HG02588 (cell line): ENCODE measurements at regions not wholly inside any gene's neighbourhood (a gene's known extent, or its start where the extent isn't known, plus 50 kb on each side); places are given as distances from the start of the nearest gene placed in this dataset.
"Not testable (repeated sequence)": the region's sequence is repeated elsewhere in the genome, so short reads cannot be mapped to it uniquely, and the experiment has no call there.

ENCODE experiments used
- ATAC-seq: cut with Tn5 transposase; IDR thresholded peaks from one replicate; pipeline ENCODE4 v1.9.1; 2021; ENCODE audit warnings: mild to moderate bottlenecking, moderate library complexity; ENCODE audit not compliant: unreplicated experiment

GRCh38 chr6:54559136-54559535 lies 250.9 kb downstream of the TINAG start:
- ATAC-seq, result no peak

DNA sequence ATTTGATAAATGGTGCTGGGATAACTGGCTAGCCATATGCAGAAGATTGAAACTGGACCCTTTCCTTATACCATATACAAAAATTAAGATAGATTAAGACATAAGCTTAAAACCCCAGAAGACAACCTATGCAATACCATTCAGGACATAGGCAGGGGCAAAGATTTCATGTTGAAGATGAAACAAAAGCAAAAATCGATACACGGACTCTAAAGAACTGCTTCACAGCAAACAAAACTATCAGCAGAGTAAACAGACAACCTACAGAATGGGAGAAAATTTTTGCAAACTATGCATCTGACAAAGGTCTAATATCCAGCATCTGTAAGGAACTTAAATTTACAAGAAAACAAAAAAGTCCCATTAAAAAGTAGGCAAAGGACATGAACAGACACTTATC lies 255.9 kb downstream of the TINAG start:
- not testable (repeated sequence) for ATAC-seq

DNA sequence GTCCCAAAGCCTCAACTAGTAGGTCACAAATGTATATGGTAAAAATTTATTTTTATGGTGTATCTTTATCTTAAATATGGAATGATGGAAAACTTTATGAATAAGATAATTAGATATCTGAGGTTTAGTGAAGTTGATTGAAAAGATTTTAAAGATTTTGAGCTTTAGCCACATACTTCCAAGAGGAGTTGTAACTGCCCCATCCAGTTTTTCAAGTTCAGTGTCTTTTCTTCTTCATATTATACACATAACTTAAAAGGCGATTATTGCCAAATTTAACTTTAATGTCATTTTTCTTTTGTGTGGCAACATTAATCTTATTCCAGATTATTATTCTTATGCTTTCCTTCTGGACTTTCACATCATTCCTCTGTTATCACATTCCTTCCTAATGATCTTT lies 266.4 kb downstream of the TINAG start:
- no peak for ATAC-seq

GRCh38 chr6:54578261-54578660 lies 268.3 kb upstream of the FAM83B start:
- ATAC-seq, result no peak

GRCh38 chr6:54579011-54579410 lies 267.6 kb upstream of the FAM83B start:
- no peak for ATAC-seq

GRCh38 chr6:54586251-54586650 lies 260.3 kb upstream of the FAM83B start:
- ATAC-seq, result no peak

DNA sequence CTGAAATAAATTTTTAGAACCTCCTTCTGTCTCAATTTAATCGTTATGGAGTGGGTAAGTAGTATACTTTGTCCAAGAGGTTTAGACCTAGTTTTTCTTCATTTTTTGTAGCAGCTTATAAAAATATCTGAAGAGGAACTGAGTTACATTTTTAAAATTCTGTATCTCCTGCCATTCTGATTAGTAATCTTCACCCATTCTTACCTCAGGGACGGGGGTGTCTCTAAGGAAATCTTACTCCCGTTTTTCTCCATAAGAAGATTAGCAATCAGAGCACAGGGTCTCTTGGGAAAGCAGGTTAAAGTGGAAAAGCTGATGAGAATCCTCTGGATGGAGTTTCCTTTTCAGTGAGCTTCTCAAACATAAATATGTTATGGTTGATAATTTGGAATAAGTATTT lies 259.3 kb upstream of the FAM83B start:
- no peak for ATAC-seq

DNA sequence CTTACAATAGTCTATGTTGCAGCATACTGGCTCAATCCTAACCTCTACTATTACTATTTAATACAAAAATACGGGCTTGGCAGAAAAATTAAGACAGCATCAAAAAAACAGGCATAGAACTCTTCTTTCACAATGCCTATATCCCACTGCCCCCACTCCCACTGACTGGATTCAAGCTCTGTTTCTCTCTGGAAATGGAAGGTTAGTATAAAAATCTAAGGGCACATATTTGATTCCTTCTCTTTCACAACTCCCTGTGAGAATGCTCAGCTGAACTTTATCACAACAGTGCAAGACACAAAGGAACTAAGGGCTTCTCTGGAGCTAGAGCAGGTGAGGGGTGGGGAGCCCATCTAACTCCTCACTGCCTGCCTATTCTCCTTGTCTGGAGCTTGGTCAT lies 258.4 kb upstream of the FAM83B start:
- ATAC-seq, result no peak

- ATAC-seq, result no peak
Measured at GRCh38 chr6:54595844-54596243, 250.7 kb upstream of the FAM83B start.

DNA sequence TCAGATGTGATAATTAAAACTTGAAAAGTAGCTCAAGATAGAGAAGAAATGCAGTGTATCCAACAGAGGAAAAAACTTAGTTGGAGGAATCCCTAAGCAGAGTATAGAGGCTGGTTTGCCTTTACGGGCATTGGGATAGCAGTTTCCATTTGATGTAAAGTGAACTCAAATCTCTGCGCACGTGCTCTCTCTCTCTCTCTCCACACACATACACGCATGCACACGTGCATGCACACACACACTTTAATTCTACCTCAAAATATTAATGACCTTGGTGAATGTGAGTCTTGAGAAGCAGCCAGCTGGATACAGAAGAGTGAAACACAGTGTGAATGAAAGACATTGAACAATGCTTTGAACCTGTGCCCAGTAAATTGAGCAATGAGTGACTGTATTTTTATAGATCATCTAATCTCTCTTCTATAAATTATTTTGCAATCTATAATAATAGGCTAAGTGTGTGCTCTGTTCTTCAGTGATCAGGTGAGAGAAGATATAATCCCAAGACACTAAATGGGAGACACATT lies 247.7 kb upstream of the FAM83B start:
- no peak for ATAC-seq

DNA sequence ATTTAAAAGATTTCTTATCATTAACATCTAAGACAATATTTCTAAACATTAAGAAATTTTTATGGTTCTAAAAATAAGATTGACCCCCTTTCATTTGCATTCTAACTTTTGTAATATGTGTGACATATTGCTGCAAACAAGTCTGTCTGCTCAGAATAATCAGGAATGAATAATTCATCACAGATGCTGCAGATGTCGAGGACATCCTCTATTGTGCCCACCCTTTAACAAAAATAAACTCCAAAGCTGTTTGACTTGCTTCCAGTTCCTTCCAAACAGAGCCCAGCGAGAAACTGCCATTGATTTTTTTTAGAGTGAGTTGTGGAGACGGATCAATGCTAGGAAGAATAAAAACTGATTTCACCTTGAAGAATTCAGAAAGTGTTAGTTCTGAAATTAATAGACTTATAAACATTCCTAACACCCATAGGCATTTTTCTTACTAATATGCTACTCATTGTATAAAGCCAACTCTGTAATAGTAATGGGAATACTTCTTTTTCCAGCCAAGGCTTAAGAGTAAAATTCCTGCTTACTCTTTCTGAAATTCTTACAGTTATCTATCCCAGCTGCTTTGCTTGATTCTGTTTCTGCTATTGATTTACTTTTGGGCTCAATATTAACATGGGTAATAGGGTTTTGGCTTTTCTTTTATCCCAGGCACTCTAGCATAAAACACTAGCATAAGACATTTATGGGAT lies 244.8 kb upstream of the FAM83B start:
- no peak for ATAC-seq

GRCh38 chr6:54602591-54602990 lies 244.0 kb upstream of the FAM83B start:
- no peak for ATAC-seq

DNA sequence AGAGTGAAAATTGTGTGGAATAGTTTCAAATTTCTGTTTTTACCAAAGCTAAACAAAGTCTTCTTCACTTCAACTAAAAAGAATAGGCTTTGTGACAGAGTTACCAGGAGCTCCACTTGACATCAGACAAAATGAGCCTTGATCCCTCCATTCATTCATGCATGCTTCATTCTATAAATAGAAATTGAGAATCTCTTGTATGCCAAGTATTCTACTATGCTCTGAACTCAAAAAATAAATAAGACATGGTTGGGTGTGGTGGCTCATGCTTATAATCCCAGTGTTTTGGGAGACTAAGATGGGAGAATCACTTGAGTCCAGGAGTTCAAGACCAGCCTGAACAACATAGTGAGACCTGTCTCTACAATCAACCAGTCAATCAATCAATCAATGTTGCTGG lies 236.6 kb upstream of the FAM83B start:
- ATAC-seq, result no peak

- ATAC-seq, result no peak
Measured at GRCh38 chr6:54613596-54613995, 233.0 kb upstream of the FAM83B start.

- ATAC-seq, result no peak
Measured at GRCh38 chr6:54614499-54615195, 231.9 kb upstream of the FAM83B start.

- no peak for ATAC-seq
Measured at GRCh38 chr6:54617730-54618129, 228.8 kb upstream of the FAM83B start.

GRCh38 chr6:54618572-54618971 lies 228.0 kb upstream of the FAM83B start:
- ATAC-seq, result no peak

DNA sequence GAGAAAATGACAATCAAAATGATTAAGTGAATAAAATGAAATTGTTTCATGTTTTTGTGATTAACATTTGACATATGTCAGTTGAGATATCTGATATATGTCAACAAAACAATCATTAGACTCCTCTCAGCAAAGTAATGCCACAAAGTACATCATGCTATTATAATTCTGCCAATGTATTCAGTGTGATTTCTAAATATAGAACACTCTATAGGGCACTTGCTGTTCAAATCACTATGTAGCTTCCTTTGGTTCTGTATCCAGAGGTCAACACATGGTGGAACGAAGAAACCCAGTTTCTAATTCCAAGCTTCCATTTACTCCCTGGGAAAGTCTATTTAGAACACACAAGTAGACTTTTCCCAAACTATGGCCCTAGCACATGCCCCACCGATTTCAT lies 227.5 kb upstream of the FAM83B start:
- no peak for ATAC-seq

DNA sequence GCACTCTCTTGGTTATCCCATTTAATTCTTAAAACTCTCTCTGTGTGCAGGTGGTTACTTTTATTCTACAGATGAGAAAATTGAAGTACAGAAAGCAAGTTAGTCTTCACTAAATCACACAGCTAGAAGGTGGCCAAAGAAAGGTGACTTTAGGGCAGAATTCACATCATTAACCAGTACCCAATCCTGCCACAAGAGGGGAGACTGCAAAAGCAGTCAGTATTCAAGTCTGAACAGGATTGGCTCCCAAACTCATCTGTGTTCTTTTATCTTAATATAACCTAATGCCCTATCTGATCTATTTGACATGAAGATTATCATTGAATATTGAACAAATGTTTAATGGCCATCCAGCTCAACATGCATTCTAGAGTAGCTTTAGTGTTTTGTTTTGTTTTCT lies 225.3 kb upstream of the FAM83B start:
- no peak for ATAC-seq

- no peak for ATAC-seq
Measured at GRCh38 chr6:54624216-54624615, 222.4 kb upstream of the FAM83B start.

DNA sequence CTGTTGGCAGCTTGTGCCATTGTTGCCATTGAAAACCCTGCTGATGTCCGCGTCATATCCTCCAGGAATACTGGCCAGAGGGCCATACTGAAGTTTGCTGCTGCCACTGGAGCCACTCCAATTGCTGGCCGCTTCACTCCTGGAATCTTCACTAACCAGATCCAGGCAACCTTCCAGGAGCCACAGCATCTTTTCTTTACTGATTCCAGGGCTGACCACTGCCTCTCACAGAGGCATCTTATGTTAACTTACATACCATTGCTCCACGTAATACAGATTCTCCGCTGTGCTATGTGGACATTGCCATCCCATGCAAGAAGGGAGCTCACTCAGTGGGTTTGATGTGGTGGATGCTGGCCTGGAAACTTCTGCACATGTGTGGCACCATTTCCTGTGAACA lies 221.8 kb upstream of the FAM83B start:
- no peak for ATAC-seq

DNA sequence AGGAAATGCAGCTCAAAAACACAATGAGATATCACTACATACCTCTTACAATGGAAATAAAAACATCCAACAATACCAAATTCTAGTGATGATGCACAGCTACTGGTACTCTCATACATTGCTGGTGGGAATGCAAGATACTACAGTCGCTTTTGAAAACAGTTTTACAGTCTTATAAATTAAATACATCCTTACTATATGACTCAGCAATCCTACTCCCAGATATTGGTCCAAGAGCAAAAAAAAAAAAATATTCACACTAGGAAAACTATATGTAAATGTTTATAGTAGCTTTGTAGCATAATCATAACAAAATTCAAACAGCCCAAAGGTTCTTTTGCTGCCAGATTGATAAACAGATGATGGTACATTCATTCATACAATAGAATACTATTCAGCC lies 217.4 kb upstream of the FAM83B start:
- ATAC-seq, result no peak
